ENCODE measurements at regions not wholly inside any gene's neighbourhood (a gene's known extent, or its start where the extent isn't known, plus 50 kb on each side); places are given as distances from the start of the nearest gene placed in this dataset.
"Not testable (repeated sequence)": the region's sequence is repeated elsewhere in the genome, so short reads cannot be mapped to it uniquely, and the experiment has no call there.

GRCh38 chr11:13614918-13615317 lies 53.5 kb upstream of the FAR1 start:
- H3K9me3 ChIP-seq; H3K4me2 ChIP-seq; POLR2A ChIA-PET; H3K4me3 ChIP-seq; DNase-seq (ENCODE audit: low read depth in 1 of 2, low spot score in 1 of 2); H3K4me1 ChIP-seq; ATAC-seq; FAIRE-seq; H3K27ac ChIP-seq: not testable (repeated sequence)
- CTCF ChIA-PET, result interaction anchor here (1.3 kb wide), 1 partner anchor 158 kb away, joined by 3 read pairs; no protein-coding TSS in a partner anchor

- no peaks in the 10 kb centered on the region for H3K9me3 ChIP-seq
- POLR2A ChIA-PET, result no interaction called here
- no peak overlapping the region for H3K4me3 ChIP-seq
- no peak overlapping the region for H3K4me2 ChIP-seq
- no peak overlapping the region for H3K27ac ChIP-seq
- DNase-seq (ENCODE audit: low read depth in 1 of 2, low spot score in 1 of 2), result no peak
- CTCF ChIA-PET, result no interaction called here
- 22% methylated on average over 2 of the region's 2 CpGs for WGBS (ENCODE audit: missing lambda C conversion rate)
- no peak for TF ChIP-seq ZFP36 (IDR thresholded peaks at IDR 0.05; ENCODE audit: borderline replicate concordance, partially characterized antibody)
- TF ChIP-seq CBX8 (IDR thresholded peaks at IDR 0.05), result no peak
- no peak for ATAC-seq
- no peak for FAIRE-seq
- no peaks in the 10 kb centered on the region for H3K4me1 ChIP-seq
Observed at GRCh38 chr11:13608656-13609055, 59.8 kb upstream of the FAR1 start.

GRCh38 chr11:13606701-13607100 lies 61.8 kb upstream of the FAR1 start:
- H3K4me2 ChIP-seq, result no peak overlapping the region
- FAIRE-seq (no peak), ATAC-seq (no peak), DNase-seq (ENCODE audit: low read depth in 1 of 2, low spot score in 1 of 2) (no peak)
- H3K9me3 ChIP-seq, result no peaks in the 10 kb centered on the region
- ChIA-PET POLR2A (no interaction called here), CTCF (no interaction called here)
- H3K4me3 ChIP-seq, result no peak overlapping the region
- no peaks in the 10 kb centered on the region for H3K4me1 ChIP-seq
- TF ChIP-seq ELK1 (IDR thresholded peaks at IDR 0.05; ENCODE audit: low read depth, low read length), result no peak
- TF ChIP-seq JUNB (IDR thresholded peaks at IDR 0.05), result no peak
- no peak for TF ChIP-seq GATA3 (IDR thresholded peaks at IDR 0.05; ENCODE audit: borderline replicate concordance)
- no peak for TF ChIP-seq USF2 (IDR thresholded peaks at IDR 0.05)
- no peak for TF ChIP-seq POLR2A (IDR thresholded peaks at IDR 0.05; ENCODE audit: low read length)
- TF ChIP-seq RAD21 (conservative IDR thresholded peaks at IDR 0.05 in 1 of 2, IDR thresholded peaks at IDR 0.05 in 1 of 2), result no peak
- no peak for TF ChIP-seq PHF8 (IDR thresholded peaks at IDR 0.05; ENCODE audit: borderline replicate concordance, low read depth)
- no peak for TF ChIP-seq HOXB5 (CRISPR knock-in tag; IDR thresholded peaks at IDR 0.05)
- TF ChIP-seq TP53 (CRISPR knock-in tag; IDR thresholded peaks at IDR 0.05), result no peak
- no peak for TF ChIP-seq E2F6 (IDR thresholded peaks at IDR 0.05; ENCODE audit: borderline replicate concordance, low read depth)
- TF ChIP-seq ZNF302 (CRISPR knock-in tag; IDR thresholded peaks at IDR 0.05), result no peak
- TF ChIP-seq HES2 (IDR thresholded peaks at IDR 0.05), result no peak
- TF ChIP-seq HEYL (CRISPR knock-in tag; IDR thresholded peaks at IDR 0.05), result no peak
- 21% methylated on average over 2 of the region's 2 CpGs for WGBS (ENCODE audit: missing lambda C conversion rate)
- no peak overlapping the region for H3K27ac ChIP-seq

- FAIRE-seq (no peak), DNase-seq (ENCODE audit: low read depth in 1 of 2, low spot score in 1 of 2) (no peak), ATAC-seq (no peak)
- no peak overlapping the region for H3K4me2 ChIP-seq
- ChIA-PET CTCF (no interaction called here), POLR2A (no interaction called here)
- WGBS (ENCODE audit: missing lambda C conversion rate), result 0% methylated on average over 1 of the region's 1 CpG
- H3K27ac ChIP-seq, result no peak overlapping the region
- TF ChIP-seq SREBF2 (IDR thresholded peaks at IDR 0.05) (no peak), ZC3H11A (IDR thresholded peaks at IDR 0.05) (no peak), HMGXB4 (CRISPR knock-in tag; IDR thresholded peaks at IDR 0.05; ENCODE audit: borderline replicate concordance) (no peak)
- H3K4me1 ChIP-seq, result no peaks in the 10 kb centered on the region
- H3K9me3 ChIP-seq, result no peaks in the 10 kb centered on the region
- no peak overlapping the region for H3K4me3 ChIP-seq
Observed at GRCh38 chr11:13603661-13604060, 64.8 kb upstream of the FAR1 start.
